Activated T-cell treated with anti-CD3 and anti-CD28 coated beads, Interleukin-2, amount 50 U/mL, for 24 hours (primary cell): ENCODE measurements at regions not wholly inside any gene's neighbourhood (a gene's known extent, or its start where the extent isn't known, plus 50 kb on each side); places are given as distances from the start of the nearest gene placed in this dataset.

Experiments
- DNase-seq: peaks from one replicate; pipeline ENCODE4 v3.0.0-alpha.2; 2020
- H3K27ac Mint-ChIP-seq: 2 replicates; pipeline ENCODE4 v1.8.0; 2020; ENCODE audit warnings: mild to moderate bottlenecking, mixed read lengths
- H3K27me3 Mint-ChIP-seq: 2 replicates; pipeline ENCODE4 v1.8.0; 2020; ENCODE audit warnings: mixed read lengths
- H3K36me3 Mint-ChIP-seq: 2 replicates; pipeline ENCODE4 v1.8.0; 2020; ENCODE audit warnings: low read depth, mixed read lengths
- H3K4me1 Mint-ChIP-seq: 2 replicates; pipeline ENCODE4 v1.8.0; 2020; ENCODE audit warnings: low read depth, mixed read lengths
- H3K4me3 Mint-ChIP-seq: 2 replicates; pipeline ENCODE4 v1.8.0; 2020; ENCODE audit warnings: mild to moderate bottlenecking, moderate library complexity, mixed read lengths
- H3K9me3 Mint-ChIP-seq: 2 replicates; pipeline ENCODE4 v1.8.0; 2020; ENCODE audit warnings: mixed read lengths

GRCh38 chr2:193580176-193580950, 1385.6 kb upstream of the TMEFF2 start:
- H3K9me3 Mint-ChIP-seq: no peaks in the 10 kb centered on the region
- H3K27me3 Mint-ChIP-seq: no peaks in the 10 kb centered on the region
- no peaks in the 10 kb centered on the region for H3K36me3 Mint-ChIP-seq

DNA sequence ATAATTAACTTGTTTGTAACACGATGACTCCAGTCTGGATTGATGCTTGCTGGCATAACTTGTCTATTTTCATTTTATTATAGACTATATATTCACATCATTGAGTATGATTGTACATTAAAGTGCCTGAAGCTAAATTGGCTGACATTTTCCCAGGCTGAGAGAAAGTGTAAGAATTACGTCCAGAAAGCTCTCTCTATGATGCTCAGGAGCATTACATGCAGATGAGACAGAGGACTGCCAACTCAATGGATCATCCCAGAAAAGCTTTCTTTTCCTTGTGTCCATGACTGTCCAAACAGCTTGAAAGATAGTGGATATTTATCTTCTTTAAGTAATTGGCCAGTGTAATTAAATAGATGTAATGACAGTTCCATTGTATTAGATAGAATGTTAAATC, 1372.2 kb upstream of the TMEFF2 start:
- Mint-ChIP-seq H3K27ac (no peak overlapping the region), H3K4me3 (no peak overlapping the region), H3K27me3 (no peaks in the 10 kb centered on the region), H3K9me3 (no peaks in the 10 kb centered on the region), H3K4me1 (no peaks in the 10 kb centered on the region), H3K36me3 (no peaks in the 10 kb centered on the region)
- no peak for DNase-seq

More at GRCh38 chr2:193580176-193580950, 1385.6 kb upstream of the TMEFF2 start:
- no peak overlapping the region for H3K27ac Mint-ChIP-seq
- no peak for DNase-seq
- no peak overlapping the region for H3K4me3 Mint-ChIP-seq
- H3K4me1 Mint-ChIP-seq: no peaks in the 10 kb centered on the region

- H3K36me3 Mint-ChIP-seq: no peaks in the 10 kb centered on the region
- H3K4me1 Mint-ChIP-seq: no peaks in the 10 kb centered on the region
- H3K27me3 Mint-ChIP-seq: no peaks in the 10 kb centered on the region
- H3K9me3 Mint-ChIP-seq: no peaks in the 10 kb centered on the region
- DNase-seq: no peak
- H3K27ac Mint-ChIP-seq: no peak overlapping the region
- H3K4me3 Mint-ChIP-seq: no peak overlapping the region
These were observed 1371.5 kb upstream of the TMEFF2 start for GRCh38 chr2:193566276-193566675.

DNA sequence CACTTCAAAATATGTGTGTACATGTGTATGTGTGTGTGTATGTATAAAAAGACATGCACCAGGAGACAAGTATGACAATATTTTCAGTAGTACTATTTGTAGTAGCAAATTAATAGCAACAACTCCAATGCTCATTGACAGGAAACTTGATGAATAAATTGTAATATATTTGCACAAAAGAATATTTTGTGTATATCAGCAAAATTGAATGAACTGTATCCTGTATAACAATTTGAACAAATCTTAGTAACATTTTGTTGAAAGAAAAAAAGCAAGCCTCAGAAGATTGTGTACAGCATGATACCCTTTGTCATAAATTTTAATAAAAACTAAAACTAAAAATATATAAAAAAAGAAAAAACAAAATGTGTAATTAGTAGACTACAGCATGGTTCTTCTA, 1367.3 kb upstream of the TMEFF2 start:
- Mint-ChIP-seq H3K27ac (no peak overlapping the region), H3K36me3 (no peaks in the 10 kb centered on the region), H3K9me3 (no peaks in the 10 kb centered on the region), H3K4me1 (no peaks in the 10 kb centered on the region), H3K27me3 (no peaks in the 10 kb centered on the region), H3K4me3 (no peak overlapping the region)
- DNase-seq: no peak

GRCh38 chr2:193561054-193561453, 1366.3 kb upstream of the TMEFF2 start:
- no peak for DNase-seq
- Mint-ChIP-seq H3K36me3 (no peaks in the 10 kb centered on the region), H3K9me3 (no peaks in the 10 kb centered on the region), H3K4me3 (no peak overlapping the region), H3K27ac (no peak overlapping the region), H3K4me1 (no peaks in the 10 kb centered on the region), H3K27me3 (no peaks in the 10 kb centered on the region)

DNA sequence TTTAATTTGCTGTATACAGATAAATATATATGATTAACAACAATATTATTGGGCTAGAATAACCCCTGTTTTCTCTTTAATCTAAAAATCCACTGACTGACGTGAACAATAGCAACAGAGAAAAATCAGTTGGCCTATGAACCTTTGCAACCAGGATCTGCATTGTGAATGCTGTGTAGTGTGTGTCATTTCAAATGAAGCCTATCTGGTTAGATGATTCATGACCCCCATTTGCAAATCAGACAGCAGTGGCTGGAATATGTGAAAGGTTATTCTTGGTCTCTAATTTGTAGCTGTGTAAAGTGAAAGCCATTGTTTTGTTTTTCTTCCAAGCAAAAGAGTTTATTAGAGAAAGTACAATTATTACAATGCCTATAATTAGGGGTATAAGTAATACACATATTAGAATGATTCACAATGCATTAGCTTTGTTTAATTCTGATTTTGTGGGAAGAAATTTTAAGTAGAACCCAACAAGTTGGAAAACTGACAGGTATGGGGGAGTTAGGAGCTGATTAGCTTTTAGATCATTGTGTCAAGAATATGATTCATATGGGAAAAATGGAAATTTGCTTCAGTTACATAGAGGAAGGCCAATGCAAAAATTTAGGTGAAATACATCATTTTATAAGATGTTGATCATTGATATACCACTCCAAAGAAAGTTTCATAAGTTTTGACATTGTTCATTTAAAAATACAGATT, 1362.2 kb upstream of the TMEFF2 start:
- Mint-ChIP-seq H3K9me3 (no peaks in the 10 kb centered on the region), H3K27me3 (no peaks in the 10 kb centered on the region), H3K36me3 (no peaks in the 10 kb centered on the region), H3K27ac (no peak overlapping the region), H3K4me1 (no peaks in the 10 kb centered on the region), H3K4me3 (no peak overlapping the region)
- no peak for DNase-seq

DNA sequence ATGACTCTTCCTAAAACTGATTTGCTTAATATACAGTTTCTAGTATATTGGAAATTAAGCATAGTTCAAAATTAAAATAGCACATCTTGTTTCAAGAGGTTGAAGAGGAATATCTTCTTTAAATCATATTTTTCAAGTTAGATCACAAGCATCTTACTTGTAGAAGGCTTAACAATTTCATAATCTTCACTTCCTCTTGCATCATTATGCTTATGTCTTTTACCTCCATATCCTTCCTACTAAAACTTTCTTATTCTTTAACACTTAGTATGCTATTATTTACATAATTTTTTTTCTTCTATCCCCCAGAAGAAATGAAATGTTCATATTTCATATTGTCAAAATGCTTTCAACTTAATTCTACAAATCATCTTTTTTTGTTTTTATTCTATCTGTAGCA, 1354.9 kb upstream of the TMEFF2 start:
- no peaks in the 10 kb centered on the region for H3K27me3 Mint-ChIP-seq
- no peak overlapping the region for H3K27ac Mint-ChIP-seq
- peaks cover 7% of the 10 kb centered on the region for H3K9me3 Mint-ChIP-seq
- H3K4me1 Mint-ChIP-seq: no peaks in the 10 kb centered on the region
- no peak for DNase-seq
- H3K36me3 Mint-ChIP-seq: no peaks in the 10 kb centered on the region
- no peak overlapping the region for H3K4me3 Mint-ChIP-seq

DNA sequence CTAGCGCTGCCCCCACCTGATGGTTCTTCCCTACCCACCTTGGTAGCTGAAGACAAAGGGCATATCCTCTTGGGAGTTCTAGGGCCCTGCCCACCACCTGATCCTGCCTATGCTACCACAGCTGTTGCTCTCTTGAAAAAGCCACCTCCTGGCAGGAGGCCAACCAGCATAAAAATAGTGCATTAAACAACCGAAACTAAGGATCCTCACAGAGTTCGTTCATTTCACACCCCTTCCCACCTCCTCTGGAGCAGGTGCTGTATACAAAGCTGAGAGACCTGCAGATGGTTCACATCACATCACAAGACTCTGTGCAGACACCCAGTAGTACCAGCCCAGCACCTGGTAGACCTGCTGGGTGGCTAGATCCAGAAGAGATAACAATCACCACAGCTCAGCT, 1348.0 kb upstream of the TMEFF2 start:
- Mint-ChIP-seq H3K4me3 (no peak overlapping the region), H3K9me3 (peaks cover 2% of the 10 kb centered on the region), H3K4me1 (no peaks in the 10 kb centered on the region), H3K36me3 (no peaks in the 10 kb centered on the region), H3K27me3 (no peaks in the 10 kb centered on the region), H3K27ac (no peak overlapping the region)
- DNase-seq: no peak

GRCh38 chr2:193539188-193539587, 1344.5 kb upstream of the TMEFF2 start:
- no peak overlapping the region for H3K27ac Mint-ChIP-seq
- DNase-seq: no peak
- no peaks in the 10 kb centered on the region for H3K4me1 Mint-ChIP-seq
- peaks cover 2% of the 10 kb centered on the region for H3K9me3 Mint-ChIP-seq
- no peaks in the 10 kb centered on the region for H3K27me3 Mint-ChIP-seq
- no peaks in the 10 kb centered on the region for H3K36me3 Mint-ChIP-seq
- H3K4me3 Mint-ChIP-seq: no peak overlapping the region

DNA sequence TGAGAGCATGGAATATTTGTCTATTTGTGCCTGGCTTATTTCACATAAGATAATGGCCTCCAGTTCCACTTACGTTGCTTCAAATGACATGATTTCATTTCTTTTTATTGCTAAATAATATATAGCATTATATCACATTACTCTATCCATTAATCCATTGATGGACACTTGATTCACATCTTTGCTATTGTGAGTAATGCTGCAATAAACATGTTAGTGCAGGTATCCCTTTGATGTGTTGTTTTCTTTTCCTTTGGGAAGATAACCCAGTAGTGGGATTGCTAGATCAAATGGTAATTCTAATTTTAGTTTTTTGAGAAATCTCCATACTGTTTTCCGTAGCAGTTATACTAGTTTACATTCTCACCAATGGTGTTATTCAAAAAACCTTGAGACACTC, 1343.3 kb upstream of the TMEFF2 start:
- no peak overlapping the region for H3K4me3 Mint-ChIP-seq
- peaks cover 2% of the 10 kb centered on the region for H3K9me3 Mint-ChIP-seq
- no peaks in the 10 kb centered on the region for H3K27me3 Mint-ChIP-seq
- H3K4me1 Mint-ChIP-seq: no peaks in the 10 kb centered on the region
- DNase-seq: no peak
- no peak overlapping the region for H3K27ac Mint-ChIP-seq
- H3K36me3 Mint-ChIP-seq: no peaks in the 10 kb centered on the region

DNA sequence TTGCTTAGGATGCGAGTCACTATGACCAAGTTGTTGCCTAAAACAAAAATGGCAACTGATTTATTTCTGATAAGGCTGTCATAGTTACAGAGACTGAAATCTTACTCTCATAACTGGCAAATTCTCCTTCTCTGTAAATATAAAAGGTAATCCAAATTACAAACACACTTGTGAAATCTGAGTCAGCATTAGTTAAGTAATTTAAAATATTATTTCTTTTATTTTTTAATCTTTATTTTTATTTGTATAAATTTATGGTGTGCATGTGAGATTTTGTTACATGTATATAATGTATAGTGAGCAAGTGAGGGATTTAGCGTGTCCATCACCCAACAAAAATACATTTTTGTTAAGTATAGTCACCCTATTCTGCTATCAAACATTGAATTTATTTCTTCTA, 1342.8 kb upstream of the TMEFF2 start:
- Mint-ChIP-seq H3K9me3 (peaks cover 2% of the 10 kb centered on the region), H3K27me3 (no peaks in the 10 kb centered on the region), H3K27ac (no peak overlapping the region), H3K4me1 (no peaks in the 10 kb centered on the region), H3K4me3 (no peak overlapping the region), H3K36me3 (no peaks in the 10 kb centered on the region)
- no peak for DNase-seq

GRCh38 chr2:193528458-193528857, 1333.7 kb upstream of the TMEFF2 start:
- H3K27me3 Mint-ChIP-seq: no peaks in the 10 kb centered on the region
- DNase-seq: no peak
- no peak overlapping the region for H3K4me3 Mint-ChIP-seq
- no peaks in the 10 kb centered on the region for H3K4me1 Mint-ChIP-seq
- no peak overlapping the region for H3K27ac Mint-ChIP-seq
- no peaks in the 10 kb centered on the region for H3K36me3 Mint-ChIP-seq
- H3K9me3 Mint-ChIP-seq: peaks cover 3% of the 10 kb centered on the region

DNA sequence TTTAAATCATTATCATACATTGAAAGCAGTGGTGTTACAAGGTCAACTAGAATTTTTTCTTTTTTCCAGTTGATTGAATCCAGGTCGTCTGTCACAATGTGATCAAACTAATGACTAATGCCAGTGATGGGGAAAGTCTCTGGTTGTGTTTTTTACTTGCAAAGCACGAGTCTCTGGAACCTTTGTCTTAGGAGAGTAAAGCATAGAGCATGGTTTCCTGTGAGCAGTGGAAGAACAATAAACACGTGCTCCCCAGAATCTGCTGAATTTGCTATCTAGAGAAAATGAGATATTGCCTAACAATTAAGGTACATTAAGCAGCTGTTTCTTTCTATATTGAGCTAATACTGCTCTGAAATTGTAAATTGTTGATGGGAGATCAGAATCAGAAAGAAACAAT, 1332.4 kb upstream of the TMEFF2 start:
- H3K27ac Mint-ChIP-seq: no peak overlapping the region
- no peaks in the 10 kb centered on the region for H3K4me1 Mint-ChIP-seq
- DNase-seq: no peak
- no peaks in the 10 kb centered on the region for H3K27me3 Mint-ChIP-seq
- H3K4me3 Mint-ChIP-seq: no peak overlapping the region
- no peaks in the 10 kb centered on the region for H3K36me3 Mint-ChIP-seq
- peaks cover 3% of the 10 kb centered on the region for H3K9me3 Mint-ChIP-seq

DNA sequence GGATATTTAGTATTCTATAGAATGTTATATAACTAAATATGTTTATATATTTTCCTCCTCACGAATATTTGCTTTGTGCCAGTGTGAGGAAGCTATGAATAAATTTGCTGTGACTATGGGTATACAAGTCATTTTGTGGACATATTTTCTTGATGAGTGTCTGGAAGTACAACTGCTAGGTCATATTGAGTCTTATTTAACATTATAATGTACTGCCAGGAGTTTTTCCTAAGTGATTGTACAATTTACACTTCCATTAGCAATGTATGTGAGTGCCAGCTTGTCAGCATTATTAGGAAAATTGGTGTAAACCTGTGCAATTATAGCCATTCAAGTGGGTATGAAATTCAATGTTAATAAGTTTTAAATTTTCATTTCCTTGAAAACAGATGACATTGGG, 1328.9 kb upstream of the TMEFF2 start:
- Mint-ChIP-seq H3K4me3 (no peak overlapping the region), H3K36me3 (no peaks in the 10 kb centered on the region), H3K9me3 (no peaks in the 10 kb centered on the region), H3K27me3 (no peaks in the 10 kb centered on the region), H3K4me1 (no peaks in the 10 kb centered on the region), H3K27ac (no peak overlapping the region)
- no peak for DNase-seq

DNA sequence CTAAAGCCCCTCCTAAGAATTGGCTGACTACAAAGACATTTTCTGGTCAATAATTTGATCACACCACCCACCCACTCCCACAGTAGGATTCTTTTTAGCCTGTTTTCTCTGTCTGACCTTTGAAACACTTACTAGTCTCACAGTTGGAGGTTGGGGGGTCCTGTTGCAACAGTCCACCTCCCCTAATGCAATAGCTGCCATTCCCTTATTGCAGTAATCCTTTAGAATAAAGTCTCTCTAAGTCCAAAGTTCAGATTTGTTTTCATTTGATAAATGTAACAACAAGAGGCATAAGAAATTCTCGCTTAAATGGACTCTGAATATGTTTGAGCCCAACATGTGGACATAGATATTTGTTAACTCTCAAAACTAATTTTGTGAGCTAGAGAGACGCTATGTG, 1326.8 kb upstream of the TMEFF2 start:
- no peak overlapping the region for H3K4me3 Mint-ChIP-seq
- H3K27me3 Mint-ChIP-seq: no peaks in the 10 kb centered on the region
- H3K4me1 Mint-ChIP-seq: peaks cover 1% of the 10 kb centered on the region

More for the DNA sequence above, 1326.8 kb upstream of the TMEFF2 start:
- DNase-seq: no peak
- Mint-ChIP-seq H3K36me3 (no peaks in the 10 kb centered on the region), H3K9me3 (peaks cover 4% of the 10 kb centered on the region), H3K27ac (no peak overlapping the region)
